ENCODE measurements at regions not wholly inside any gene's neighbourhood (a gene's known extent, or its start where the extent isn't known, plus 50 kb on each side); places are given as distances from the start of the nearest gene placed in this dataset.

GRCh38 chr15:94052711-94053110, 178.7 kb upstream of the MCTP2 start:
- no peak for DNase-seq

- DNase-seq: no peak
Observed at GRCh38 chr15:94047566-94047965, 183.8 kb upstream of the MCTP2 start.

- no peak for DNase-seq
Observed at GRCh38 chr15:94042180-94042928, 189.0 kb upstream of the MCTP2 start.

GRCh38 chr15:94041746-94042145, 189.6 kb upstream of the MCTP2 start:
- DNase-seq: no peak

GRCh38 chr15:94040541-94041248, 190.7 kb upstream of the MCTP2 start:
- DNase-seq: no peak

- DNase-seq: no peak
Observed at GRCh38 chr15:94036156-94036555, 195.2 kb upstream of the MCTP2 start.

- no peak for DNase-seq
Observed at GRCh38 chr15:94033683-94034020, 197.7 kb upstream of the MCTP2 start.

GRCh38 chr15:94033014-94033682, 198.2 kb upstream of the MCTP2 start:
- DNase-seq: no peak

GRCh38 chr15:94032571-94032970, 198.8 kb upstream of the MCTP2 start:
- no peak for DNase-seq

GRCh38 chr15:94031072-94031471, 200.3 kb upstream of the MCTP2 start:
- DNase-seq: no peak

- no peak for DNase-seq
Observed at GRCh38 chr15:94029495-94029894, 201.9 kb upstream of the MCTP2 start.

- DNase-seq: no peak
Observed at GRCh38 chr15:94028809-94029208, 202.6 kb upstream of the MCTP2 start.

GRCh38 chr15:94028121-94028520, 203.2 kb upstream of the MCTP2 start:
- DNase-seq: no peak

- DNase-seq: no peak
Observed at GRCh38 chr15:94027581-94027980, 203.8 kb upstream of the MCTP2 start.

- no peak for DNase-seq
Observed at GRCh38 chr15:94026458-94027304, 204.7 kb upstream of the MCTP2 start.

GRCh38 chr15:94023531-94023930, 207.8 kb upstream of the MCTP2 start:
- no peak for DNase-seq

GRCh38 chr15:94021621-94022320, 209.6 kb upstream of the MCTP2 start:
- no peak for DNase-seq

- no peak for DNase-seq
Observed at GRCh38 chr15:94019062-94019461, 212.3 kb upstream of the MCTP2 start.

- no peak for DNase-seq
Observed at GRCh38 chr15:94015324-94015723, 216.0 kb upstream of the MCTP2 start.

GRCh38 chr15:94008104-94009074, 223.0 kb upstream of the MCTP2 start:
- DNase-seq: no peak

- no peak for DNase-seq
Observed at GRCh38 chr15:94004697-94005096, 226.7 kb upstream of the MCTP2 start.

Measured in NCI-H2171 (cell line).